HFFc6 (cell line): ENCODE measurements at regions not wholly inside any gene's neighbourhood (a gene's known extent, or its start where the extent isn't known, plus 50 kb on each side); places are given as distances from the start of the nearest gene placed in this dataset.
A peak's percentile ranks its signal among the peaks of the same experiment; 100 is the strongest.
"Not testable (repeated sequence)": the region's sequence is repeated elsewhere in the genome, so short reads cannot be mapped to it uniquely, and the experiment has no call there.

Source experiments
- DNase-seq: peaks from one replicate; pipeline ENCODE4 v3.0.0-alpha.2; 2018
- H3K27ac Mint-ChIP-seq: 2 replicates; pipeline ENCODE4 v1.8.0; 2020; ENCODE audit warnings: mild to moderate bottlenecking, mixed read lengths
- H3K27me3 Mint-ChIP-seq: 2 replicates; pipeline ENCODE4 v1.8.0; 2021; ENCODE audit warnings: mild to moderate bottlenecking, moderate library complexity, mixed read lengths; ENCODE audit not compliant: insufficient read depth
- H3K36me3 Mint-ChIP-seq: 2 replicates; pipeline ENCODE4 v1.8.0; 2021; ENCODE audit warnings: low read depth, mixed read lengths
- H3K4me1 Mint-ChIP-seq: 2 replicates; pipeline ENCODE4 v1.8.0; 2020; ENCODE audit warnings: low read depth, mixed read lengths
- H3K4me3 Mint-ChIP-seq: 2 replicates; pipeline ENCODE4 v1.8.0; 2020; ENCODE audit warnings: mild to moderate bottlenecking, moderate library complexity, mixed read lengths
- H3K9me3 Mint-ChIP-seq: 2 replicates; pipeline ENCODE4 v1.8.0; 2020; ENCODE audit warnings: mild to moderate bottlenecking, mixed read lengths
- CTCF ChIP-seq: fragments of 200-600 bp; sonication (generic); IDR thresholded peaks from 2 replicates; pipeline ENCODE4 v1.5.0; 2021; ENCODE audit warnings: antibody characterized with exemption, mild to moderate bottlenecking

DNA sequence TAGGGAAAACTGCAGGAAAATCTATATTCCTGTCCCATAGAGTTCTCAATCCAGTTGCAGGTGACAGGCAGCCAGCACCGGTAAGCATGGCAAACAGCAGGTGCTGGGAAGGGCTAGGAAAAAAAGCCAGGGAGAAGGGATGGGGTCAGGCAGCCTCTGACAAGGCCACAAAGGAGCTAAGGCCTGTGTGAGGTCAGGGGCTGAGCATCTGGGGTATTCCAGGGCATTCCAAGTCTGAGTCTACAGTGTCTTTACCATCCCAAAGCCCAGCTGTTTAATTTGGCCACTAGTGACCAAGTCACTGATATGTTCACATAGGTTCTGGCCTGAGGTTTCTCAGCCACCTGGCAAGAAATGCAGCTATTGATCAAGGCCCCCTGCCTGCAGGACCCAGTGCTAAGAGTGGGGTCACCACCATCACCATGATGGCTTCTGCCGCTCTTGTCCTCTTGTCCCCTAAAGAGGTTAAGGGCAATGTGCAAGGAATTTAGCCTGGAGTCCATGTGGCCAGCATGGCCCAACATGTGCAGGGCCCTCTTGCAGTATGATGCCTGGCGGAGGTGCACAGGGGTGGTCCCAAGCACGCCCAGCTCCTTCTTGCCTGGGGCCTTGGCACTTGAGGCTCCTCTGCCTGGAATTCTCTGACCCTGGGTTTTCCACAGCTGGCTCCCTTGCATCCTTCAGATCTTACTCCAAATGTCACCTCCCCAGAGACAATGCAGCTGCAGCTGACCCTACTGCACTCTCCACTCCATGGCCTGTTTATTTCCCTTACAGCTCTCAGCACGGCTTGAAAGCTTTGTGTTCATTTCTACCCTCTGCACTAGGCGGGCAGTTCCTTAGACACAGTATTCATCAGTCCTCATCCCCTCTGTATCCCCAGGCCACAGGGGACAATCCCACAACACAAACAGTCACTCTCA is 213.1 kb downstream of the MSX2 start:
- DNase-seq, result no peak
- H3K27me3 Mint-ChIP-seq, result no peaks in the 10 kb centered on the region
- TF ChIP-seq CTCF, result no peak
- H3K9me3 Mint-ChIP-seq, result peaks cover 4% of the 10 kb centered on the region; the same call in 1 of the 2 replicates
- H3K4me3 Mint-ChIP-seq, result no peak overlapping the region
- no peaks in the 10 kb centered on the region for H3K36me3 Mint-ChIP-seq
- H3K4me1 Mint-ChIP-seq, result no peaks in the 10 kb centered on the region
- no peak overlapping the region for H3K27ac Mint-ChIP-seq

DNA sequence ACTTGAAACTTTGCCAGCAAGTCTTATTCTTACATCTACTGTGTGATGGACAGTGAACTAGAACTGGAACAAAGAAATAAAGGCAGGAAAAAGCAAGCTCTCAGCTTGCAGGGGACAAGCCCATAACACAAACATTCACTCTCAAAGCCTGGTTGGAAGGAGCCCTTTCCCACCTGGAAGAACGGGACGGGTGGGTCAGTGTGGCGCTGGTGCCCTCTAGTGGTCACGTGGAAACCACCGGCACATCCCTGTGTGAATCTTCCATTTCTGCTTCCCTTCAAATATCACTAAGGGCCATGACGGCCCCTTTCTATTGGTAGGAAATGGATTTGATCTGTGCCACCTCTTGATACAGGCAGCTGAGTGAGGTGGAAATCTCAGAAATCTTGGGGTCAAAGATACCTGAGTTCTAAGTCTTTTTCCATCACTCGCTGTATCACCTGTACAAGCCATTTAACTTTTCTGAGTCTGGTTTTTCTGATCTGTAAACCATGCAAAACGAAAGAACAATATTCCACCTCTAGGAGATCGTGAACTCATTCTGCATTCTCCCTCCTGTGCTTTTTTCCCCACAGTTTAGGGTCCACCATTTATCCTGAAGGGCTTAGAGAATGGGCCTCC is 211.6 kb downstream of the MSX2 start:
- TF ChIP-seq CTCF, result peak; percentile 94
- peak; percentile 16 for DNase-seq
- H3K36me3 Mint-ChIP-seq, result no peaks in the 10 kb centered on the region
- no peaks in the 10 kb centered on the region for H3K4me1 Mint-ChIP-seq
- peaks cover 3% of the 10 kb centered on the region; the same call in 1 of the 2 replicates for H3K9me3 Mint-ChIP-seq
- H3K27me3 Mint-ChIP-seq, result no peaks in the 10 kb centered on the region; the same call in 1 of the 2 replicates
- H3K27ac Mint-ChIP-seq, result no peak overlapping the region
- H3K4me3 Mint-ChIP-seq, result no peak overlapping the region

DNA sequence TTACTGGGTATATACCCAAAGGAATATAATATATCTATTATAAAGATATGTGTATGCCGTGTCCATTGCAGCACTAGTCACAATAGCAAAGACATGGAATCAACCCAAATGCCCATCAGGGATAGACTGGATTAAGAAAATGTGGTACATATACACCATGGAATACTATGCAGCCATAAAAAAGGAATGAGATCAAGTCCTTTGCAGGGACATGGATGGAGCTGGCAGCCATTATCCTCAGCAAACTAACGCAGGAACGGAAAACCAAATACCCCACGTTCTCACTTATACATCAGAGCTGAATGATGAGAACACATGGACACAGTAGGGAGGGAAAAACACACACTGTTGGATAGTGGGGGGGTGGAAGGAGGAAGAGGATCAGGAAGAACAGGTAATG is 206.7 kb downstream of the MSX2 start:
- not testable (repeated sequence) for H3K4me3 Mint-ChIP-seq, DNase-seq, H3K27ac Mint-ChIP-seq, H3K36me3 Mint-ChIP-seq, H3K4me1 Mint-ChIP-seq, H3K27me3 Mint-ChIP-seq
- H3K9me3 Mint-ChIP-seq, result peaks cover 13% of the 10 kb centered on the region

GRCh38 chr5:174925586-174925985 is 201.2 kb downstream of the MSX2 start:
- H3K9me3 Mint-ChIP-seq, result peaks cover 24% of the 10 kb centered on the region
- no peak overlapping the region for H3K27ac Mint-ChIP-seq
- H3K36me3 Mint-ChIP-seq, result no peaks in the 10 kb centered on the region
- no peaks in the 10 kb centered on the region; the same call in 1 of the 2 replicates for H3K27me3 Mint-ChIP-seq
- no peak overlapping the region for H3K4me3 Mint-ChIP-seq
- DNase-seq, result no peak
- TF ChIP-seq CTCF, result no peak
- H3K4me1 Mint-ChIP-seq, result no peaks in the 10 kb centered on the region

DNA sequence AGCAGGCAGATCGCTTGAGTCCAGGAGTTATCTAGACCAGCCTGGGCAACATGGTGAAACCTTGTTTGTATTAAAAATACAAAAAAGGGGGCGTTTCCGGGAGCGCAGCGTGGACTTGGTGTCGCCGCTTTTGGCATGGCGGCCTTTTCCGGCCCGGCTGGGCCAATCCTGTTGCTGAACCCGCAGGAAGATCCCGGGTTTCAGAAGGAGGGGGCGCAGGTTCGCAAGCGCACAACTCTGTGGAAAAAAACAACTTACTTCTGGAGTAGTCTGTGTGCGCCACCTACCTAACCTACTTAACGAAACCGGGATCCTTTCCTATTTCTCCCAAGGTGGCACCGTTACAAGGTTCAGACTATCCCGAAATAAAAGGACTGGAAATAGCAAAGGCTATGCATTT is 198.6 kb downstream of the MSX2 start:
- Mint-ChIP-seq H3K36me3 (no peaks in the 10 kb centered on the region), H3K4me1 (no peaks in the 10 kb centered on the region), H3K27ac (no peak overlapping the region), H3K9me3 (peaks cover 29% of the 10 kb centered on the region), H3K27me3 (no peaks in the 10 kb centered on the region; the same call in 1 of the 2 replicates), H3K4me3 (no peak overlapping the region)
- DNase-seq, result no peak
- no peak for TF ChIP-seq CTCF
